ENCODE measurements at regions not wholly inside any gene's neighbourhood (a gene's known extent, or its start where the extent isn't known, plus 50 kb on each side); places are given as distances from the start of the nearest gene placed in this dataset.
"Not testable (repeated sequence)": the region's sequence is repeated elsewhere in the genome, so short reads cannot be mapped to it uniquely, and the experiment has no call there.

DNA sequence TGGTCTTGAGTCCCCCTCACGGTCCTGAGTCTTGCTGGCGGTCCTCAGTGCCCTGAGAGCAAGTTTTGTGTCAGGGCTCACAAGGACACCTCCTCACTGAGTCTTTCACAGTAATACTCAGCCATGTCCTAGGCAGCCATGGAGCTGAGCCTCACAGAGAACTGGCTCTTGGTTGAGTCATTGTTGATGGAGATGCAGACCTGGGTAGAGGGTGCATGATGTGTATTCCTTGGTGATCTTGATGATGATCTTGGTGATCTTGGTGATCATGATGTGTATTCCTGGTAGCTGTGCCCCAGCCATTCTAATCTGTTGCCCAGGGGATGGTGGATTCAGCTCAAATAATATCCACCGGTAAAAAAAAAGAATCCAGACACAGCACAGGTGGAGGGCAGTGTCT, 495.4 kb downstream of the TMEM121 start:
- H3K4me3 ChIP-seq (ENCODE audit: low read depth, low read length) = no peak overlapping the region
- TF ChIP-seq, protein P1, sequence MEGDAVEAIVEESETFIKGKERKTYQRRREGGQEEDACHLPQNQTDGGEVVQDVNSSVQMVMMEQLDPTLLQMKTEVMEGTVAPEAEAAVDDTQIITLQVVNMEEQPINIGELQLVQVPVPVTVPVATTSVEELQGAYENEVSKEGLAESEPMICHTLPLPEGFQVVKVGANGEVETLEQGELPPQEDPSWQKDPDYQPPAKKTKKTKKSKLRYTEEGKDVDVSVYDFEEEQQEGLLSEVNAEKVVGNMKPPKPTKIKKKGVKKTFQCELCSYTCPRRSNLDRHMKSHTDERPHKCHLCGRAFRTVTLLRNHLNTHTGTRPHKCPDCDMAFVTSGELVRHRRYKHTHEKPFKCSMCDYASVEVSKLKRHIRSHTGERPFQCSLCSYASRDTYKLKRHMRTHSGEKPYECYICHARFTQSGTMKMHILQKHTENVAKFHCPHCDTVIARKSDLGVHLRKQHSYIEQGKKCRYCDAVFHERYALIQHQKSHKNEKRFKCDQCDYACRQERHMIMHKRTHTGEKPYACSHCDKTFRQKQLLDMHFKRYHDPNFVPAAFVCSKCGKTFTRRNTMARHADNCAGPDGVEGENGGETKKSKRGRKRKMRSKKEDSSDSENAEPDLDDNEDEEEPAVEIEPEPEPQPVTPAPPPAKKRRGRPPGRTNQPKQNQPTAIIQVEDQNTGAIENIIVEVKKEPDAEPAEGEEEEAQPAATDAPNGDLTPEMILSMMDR (IDR thresholded peaks at IDR 0.05; ENCODE audit: insufficient read depth, low read depth, low read length, missing control alignments) = no peak
- no peak for DNase-seq (ENCODE audit: low read depth)

DNA sequence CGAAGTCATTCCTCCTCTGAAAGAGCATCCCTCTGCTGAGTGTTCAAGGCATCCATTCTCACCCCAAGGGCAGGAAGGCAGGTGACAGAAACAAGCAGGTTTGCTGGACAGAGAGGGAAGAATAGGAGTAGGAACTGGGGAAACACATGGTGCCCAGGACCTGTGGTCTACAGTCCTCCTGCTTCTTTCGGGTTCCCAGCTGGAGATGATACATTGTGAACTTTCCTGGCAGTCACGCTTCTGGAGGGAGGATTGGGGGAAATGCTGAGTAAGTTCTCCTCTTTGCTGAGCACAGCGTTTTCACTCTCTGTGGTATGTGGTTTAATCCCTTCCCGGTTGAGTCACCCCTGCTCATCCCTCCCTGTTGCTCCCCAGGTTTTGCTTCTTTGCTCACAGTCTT, 496.3 kb downstream of the TMEM121 start:
- not testable (repeated sequence) for H3K4me3 ChIP-seq (ENCODE audit: low read depth, low read length); DNase-seq (ENCODE audit: low read depth)

DNA sequence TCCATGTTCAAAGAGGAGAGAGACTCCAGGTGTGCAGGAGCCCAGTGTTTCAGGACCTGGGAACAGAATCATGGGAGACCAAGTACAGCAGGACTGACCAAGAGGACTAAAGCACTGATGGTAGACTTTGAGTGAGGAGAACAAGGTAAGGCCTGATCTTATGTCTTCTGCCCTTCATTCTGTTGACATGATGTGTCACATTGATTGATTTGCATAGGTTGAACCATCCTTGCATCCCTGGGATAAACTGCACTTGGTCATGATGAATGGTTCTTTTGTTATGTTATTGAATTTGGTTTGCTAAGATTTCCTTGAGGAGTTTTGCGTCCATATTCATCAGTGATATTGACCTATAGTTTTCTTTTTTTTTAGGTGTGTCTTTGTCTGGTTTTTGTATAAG, 497.0 kb downstream of the TMEM121 start:
- no peak overlapping the region for H3K4me3 ChIP-seq (ENCODE audit: low read depth, low read length)
- TF ChIP-seq, protein P1 (IDR thresholded peaks at IDR 0.05; ENCODE audit: insufficient read depth, low read depth, low read length, missing control alignments) = no peak
- DNase-seq (ENCODE audit: low read depth) = no peak

DNA sequence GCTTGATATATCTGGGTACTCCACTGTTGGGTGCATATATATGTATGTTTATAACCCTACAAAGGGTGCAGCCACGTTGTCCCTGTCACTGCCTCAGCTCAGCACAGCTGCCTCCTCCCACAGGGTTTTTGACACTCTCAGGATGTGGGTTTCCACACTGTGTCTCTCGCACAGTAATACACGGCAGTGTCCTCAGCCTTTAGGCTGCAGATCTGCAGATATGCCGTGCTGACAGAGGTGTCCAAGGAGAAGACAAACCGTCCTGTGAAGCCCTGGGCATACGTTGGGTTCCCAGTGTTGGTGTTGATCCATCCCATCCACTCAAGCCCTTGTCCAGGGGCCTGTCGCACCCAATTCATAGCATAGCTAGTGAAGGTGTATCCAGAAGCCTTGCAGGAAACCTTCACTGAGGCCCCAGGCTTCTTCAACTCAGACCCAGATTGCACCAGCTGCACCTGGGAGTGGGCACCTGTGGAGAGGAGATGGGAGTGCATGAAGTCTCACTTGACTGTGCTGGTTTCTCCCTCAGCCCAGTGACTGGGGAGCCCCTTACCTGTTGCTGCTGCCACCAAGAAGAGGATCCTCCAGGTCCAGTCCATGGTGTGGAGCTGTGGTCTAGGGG, 498.7 kb downstream of the TMEM121 start:
- no peak overlapping the region for H3K4me3 ChIP-seq (ENCODE audit: low read depth, low read length)
- DNase-seq (ENCODE audit: low read depth) = no peak
- TF ChIP-seq, protein P1 (IDR thresholded peaks at IDR 0.05; ENCODE audit: insufficient read depth, low read depth, low read length, missing control alignments) = no peak

DNA sequence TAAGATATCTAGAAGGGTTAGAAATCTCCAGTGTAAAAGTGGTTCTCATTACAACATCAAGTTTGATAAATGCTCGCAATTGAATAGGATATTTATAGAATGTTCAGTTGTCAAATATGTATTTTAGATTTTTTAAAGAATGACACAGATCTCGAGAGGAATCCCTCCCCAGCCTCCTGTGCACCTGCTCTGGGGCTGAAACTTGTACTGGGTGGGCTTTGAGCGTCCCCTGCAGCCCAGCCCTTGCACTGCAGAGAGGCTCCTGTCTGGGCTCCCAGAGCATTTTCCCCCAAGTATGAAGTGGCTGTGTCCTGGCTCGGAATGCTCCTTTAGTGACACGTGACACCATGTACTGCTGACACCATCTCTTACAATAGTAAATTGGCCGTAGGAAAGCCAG, 499.6 kb downstream of the TMEM121 start:
- TF ChIP-seq, protein P1 (IDR thresholded peaks at IDR 0.05; ENCODE audit: insufficient read depth, low read depth, low read length, missing control alignments) = no peak
- no peak for DNase-seq (ENCODE audit: low read depth)
- no peak overlapping the region for H3K4me3 ChIP-seq (ENCODE audit: low read depth, low read length)

DNA sequence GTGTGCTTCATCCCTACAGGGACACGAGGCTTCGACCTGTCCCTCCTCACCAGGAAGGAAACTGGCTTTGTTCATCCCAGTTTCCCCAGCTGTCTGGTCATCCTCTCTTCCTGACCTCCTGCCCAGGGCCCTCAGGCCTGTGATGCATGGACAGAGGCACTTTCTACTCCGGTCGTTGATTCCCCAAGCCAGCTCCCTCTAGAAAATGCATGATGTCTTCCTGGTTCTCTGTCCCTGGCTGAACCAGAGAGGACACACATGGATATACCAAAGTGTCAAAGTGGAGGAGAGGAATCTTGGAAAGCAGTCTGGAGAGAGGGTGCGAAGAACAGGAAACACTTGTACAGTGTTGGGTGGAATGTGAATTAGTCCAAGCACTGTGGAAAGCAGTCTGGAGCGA, 501.4 kb downstream of the TMEM121 start:
- not testable (repeated sequence) for DNase-seq (ENCODE audit: low read depth)

DNA sequence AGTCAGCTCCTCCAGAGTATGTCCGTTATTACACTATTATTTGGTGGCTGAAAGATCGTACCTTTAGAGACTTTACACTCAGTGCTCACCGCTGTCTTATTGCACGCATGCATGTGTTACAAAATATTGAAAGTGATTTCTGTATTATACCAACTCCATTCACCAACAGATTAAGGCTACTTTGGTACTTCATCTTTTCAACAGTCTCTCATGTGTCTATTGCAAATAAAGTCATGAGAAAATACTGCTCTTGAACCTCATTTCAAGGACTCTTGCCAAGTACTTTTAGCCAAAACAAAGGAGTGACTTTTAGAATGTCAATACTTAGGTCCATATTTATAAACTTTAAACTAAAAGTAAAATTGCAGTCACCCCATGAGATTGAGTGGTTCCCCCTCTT, 503.6 kb downstream of the TMEM121 start:
- H3K4me3 ChIP-seq (ENCODE audit: low read depth, low read length) = no peak overlapping the region
- DNase-seq (ENCODE audit: low read depth) = no peak
- TF ChIP-seq, protein P1 (IDR thresholded peaks at IDR 0.05; ENCODE audit: insufficient read depth, low read depth, low read length, missing control alignments) = no peak

More for the DNA sequence above, 501.4 kb downstream of the TMEM121 start:
- H3K4me3 ChIP-seq (ENCODE audit: low read depth, low read length) = not testable (repeated sequence)

DNA sequence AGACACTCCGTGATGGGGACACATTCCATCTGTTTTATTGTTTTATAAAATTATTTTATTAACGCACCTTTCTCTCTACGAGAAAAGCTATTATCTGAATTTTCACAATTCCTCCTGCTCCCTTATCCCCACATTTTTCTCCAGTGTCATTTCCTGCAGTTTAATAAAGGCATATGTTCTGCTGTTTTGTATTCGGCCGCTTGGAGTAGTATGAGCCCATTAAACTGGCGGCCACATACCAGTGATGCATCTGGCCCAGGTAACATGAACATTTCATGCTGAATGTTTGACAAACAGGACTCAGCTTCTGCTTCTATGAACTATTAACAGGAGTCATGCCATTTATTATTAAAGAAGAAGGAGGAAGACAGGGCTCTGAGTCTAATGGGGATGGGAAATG, 511.0 kb downstream of the TMEM121 start:
- TF ChIP-seq, protein P1 (IDR thresholded peaks at IDR 0.05; ENCODE audit: insufficient read depth, low read depth, low read length, missing control alignments) = no peak
- no peak for DNase-seq (ENCODE audit: low read depth)
- no peak overlapping the region for H3K4me3 ChIP-seq (ENCODE audit: low read depth, low read length)
